B cell (primary cell): ENCODE measurements at regions not wholly inside any gene's neighbourhood (a gene's known extent, or its start where the extent isn't known, plus 50 kb on each side); places are given as distances from the start of the nearest gene placed in this dataset.

Experiments used
- ATAC-seq: fragments of 200-7000 bp; cut with Tn5 transposase; one replicate; pipeline ENCODE4 v1.10.0; 2021; ENCODE audit warnings: low read depth, mild to moderate bottlenecking, moderate number of reproducible peaks, moderate library complexity
- CTCF ChIA-PET: fragments of 350-600 bp; sonication (Branson Sonifier 250); formaldehyde crosslinking; loops from one replicate; lab custom pipeline; 2021; ENCODE audit warnings: antibody characterized with exemption, inconsistent platforms; lab: Charles Lee
- POLR2A ChIA-PET: fragments of 350-600 bp; sonication (Branson Sonifier 250); formaldehyde crosslinking; loops from one replicate; lab custom pipeline; 2021; ENCODE audit warnings: antibody characterized with exemption; lab: Charles Lee
- DNase-seq: peaks from one replicate; pipeline ENCODE4 v3.0.0; 2013
- H2AFZ ChIP-seq: 2 replicates; pipeline ENCODE4 v1.6.1; 2012; ENCODE audit warnings: mild to moderate bottlenecking, low read depth, low read length; ENCODE audit not compliant: insufficient read depth, poor library complexity, severe bottlenecking
- H3K27ac ChIP-seq, 2 donors: 1 replicate in 1 of 2; 2 replicates in 1 of 2; pipeline ENCODE4 v1.5.1; 2012 to 2013; ENCODE audit warnings: low read length in 2 of 2, mild to moderate bottlenecking in 2 of 2, moderate library complexity in 1 of 2
- H3K27me3 ChIP-seq, 4 experiments: fragments of 200-600 bp in 1 of 4; sonication (generic) in 1 of 4; replicated peaks in 1 of 4; 1 replicate in 2 of 4; 2 replicates in 2 of 4; pipeline versions ENCODE4 v1.6.1 to v1.7.0; 2013 to 2016; ENCODE audit warnings: low read length in 3 of 4, mild to moderate bottlenecking in 2 of 4, mixed read lengths in 1 of 4, moderate library complexity in 1 of 4; ENCODE audit not compliant: insufficient read depth in 4 of 4, control insufficient read depth in 3 of 4; ENCODE audit errors: control extremely low read depth in 1 of 4
- H3K36me3 ChIP-seq, 2 experiments: replicated peaks in 1 of 2; 1 replicate in 1 of 2; 2 replicates in 1 of 2; pipeline versions ENCODE4 v1.6.1 to v1.7.1; 2013; ENCODE audit warnings: low read length in 1 of 2; ENCODE audit not compliant: insufficient read depth in 2 of 2, control insufficient read depth in 1 of 2; ENCODE audit errors: control extremely low read depth in 1 of 2, extremely low read depth in 1 of 2
- H3K4me1 ChIP-seq, 2 donors: fragments of 200-600 bp in 1 of 2; sonication (generic) in 1 of 2; 1 replicate in 1 of 2; 2 replicates in 1 of 2; pipeline versions ENCODE4 v1.5.1 to v1.6.1; 2013 to 2017; ENCODE audit warnings: low read length in 2 of 2; ENCODE audit not compliant: control insufficient read depth in 2 of 2, insufficient read depth in 2 of 2
- H3K4me2 ChIP-seq: replicated peaks from 2 replicates; pipeline ENCODE3; 2012; ENCODE audit warnings: mild to moderate bottlenecking, low read depth, low read length; ENCODE audit not compliant: poor library complexity, severe bottlenecking
- H3K4me3 ChIP-seq, 5 experiments: fragments of 200-600 bp in 1 of 5; sonication (generic) in 1 of 5; 1 replicate in 3 of 5; 2 replicates in 2 of 5; pipeline versions ENCODE4 v1.5.1 to v1.7.0; 2011 to 2016; ENCODE audit warnings: low read length in 4 of 5, mild to moderate bottlenecking in 4 of 5, low read depth in 2 of 5, control low read depth in 1 of 5, moderate library complexity in 1 of 5; ENCODE audit not compliant: insufficient read depth in 1 of 5; ENCODE audit errors: control extremely low read depth in 1 of 5, extremely low read depth in 1 of 5
- H3K79me2 ChIP-seq: fragments of 200-600 bp; sonication (generic); one replicate; pipeline ENCODE4 v1.6.0; 2016; ENCODE audit warnings: low read length; ENCODE audit not compliant: control insufficient read depth, insufficient read depth
- H3K9ac ChIP-seq: fragments of 200-600 bp; sonication (generic); 2 replicates; pipeline ENCODE4 v1.6.1; 2017; ENCODE audit warnings: mild to moderate bottlenecking, low read length, moderate library complexity
- H3K9me3 ChIP-seq, 3 donors: one replicate each; pipeline versions ENCODE4 v1.6.1 to v1.7.1; 2013; ENCODE audit warnings: low read length in 2 of 3; ENCODE audit not compliant: control insufficient read depth in 2 of 3, insufficient read depth in 1 of 3; ENCODE audit errors: control extremely low read depth in 1 of 3
- H4K20me1 ChIP-seq: 2 replicates; pipeline ENCODE4 v1.6.0; 2012; ENCODE audit warnings: mild to moderate bottlenecking, low read length; ENCODE audit not compliant: insufficient read depth, control insufficient read depth, poor library complexity, severe bottlenecking
- H3K27ac Mint-ChIP-seq: one replicate; pipeline ENCODE4 v1.8.0; 2021; ENCODE audit warnings: mixed read lengths
- H3K27me3 Mint-ChIP-seq: one replicate; pipeline ENCODE4 v1.8.0; 2021; ENCODE audit warnings: mixed read lengths
- H3K4me1 Mint-ChIP-seq: one replicate; pipeline ENCODE4 v1.8.0; 2021; ENCODE audit warnings: mixed read lengths
- H3K4me3 Mint-ChIP-seq: one replicate; pipeline ENCODE4 v1.8.0; 2021; ENCODE audit warnings: mixed read lengths
- H3K9me3 Mint-ChIP-seq: one replicate; pipeline ENCODE4 v1.8.0; 2022; ENCODE audit warnings: mixed read lengths; ENCODE audit not compliant: insufficient read depth
- CTCF ChIP-seq: fragments of 200-600 bp; IDR thresholded peaks from one replicate; pipeline ENCODE4 v1.8.0; 2022; ENCODE audit warnings: antibody characterized with exemption, mild to moderate bottlenecking
- EZH2 ChIP-seq: IDR thresholded peaks from 2 replicates; pipeline ENCODE4 v1.6.1; 2012; ENCODE audit warnings: borderline replicate concordance, low read depth, mild to moderate bottlenecking, moderate library complexity, low read length; ENCODE audit not compliant: insufficient read depth, poor library complexity, severe bottlenecking
- whole genome bisulfite sequencing: methylation state at CpG from one replicate; pipeline ENCODE4 v1.1.5; 2013; ENCODE audit warnings: missing lambda C conversion rate; ENCODE audit not compliant: insufficient coverage; 5-methylcytosine and 5-hydroxymethylcytosine counted together
- intact Hi-C: fragments of 100-400 bp; cut with micrococcal nuclease; formaldehyde crosslinking; loops from one replicate; pipeline ENCODE4 v1.10.0; 2022

- Histone ChIP-seq H3K36me3 (no peaks in the 10 kb centered on the region), H3K79me2 (no peaks in the 10 kb centered on the region), H3K27me3 (no peaks in the 10 kb centered on the region), H3K4me1 (no peaks in the 10 kb centered on the region), H3K9ac (no peak overlapping the region), H3K4me3 (no peak overlapping the region), H4K20me1 (no peaks in the 10 kb centered on the region), H3K27ac (no peak overlapping the region), H3K9me3 (peaks cover 0 to 1% (median 0%) of the 10 kb centered on the region in 3 donors), H2AFZ (no peak overlapping the region), H3K4me2 (no peak overlapping the region)
- Mint-ChIP-seq H3K4me1 (no peaks in the 10 kb centered on the region), H3K27me3 (no peaks in the 10 kb centered on the region), H3K27ac (no peak overlapping the region), H3K9me3 (no peaks in the 10 kb centered on the region), H3K4me3 (no peak overlapping the region)
- CTCF ChIA-PET: interaction anchor here (0.7 kb wide), 1 partner anchor 479 kb away, joined by 3 read pairs; no protein-coding TSS in a partner anchor
- TF ChIP-seq EZH2: no peak
- no peak for TF ChIP-seq CTCF
- POLR2A ChIA-PET: interaction anchor here (0.6 kb wide), 1 partner anchor 35 kb away, joined by 3 read pairs; no protein-coding TSS in a partner anchor
- DNase-seq (no peak), ATAC-seq (no peak)
- intact Hi-C loops: no loop called here
Measured at GRCh38 chr4:141573678-141574077, 62.7 kb upstream of the IL15 start.

GRCh38 chr4:141575884-141576283, 60.5 kb upstream of the IL15 start:
- H3K4me1 Mint-ChIP-seq: no peaks in the 10 kb centered on the region
- no CpG with 5 or more reads among the region's 4 CpGs for WGBS
- POLR2A ChIA-PET: no interaction called here

More at GRCh38 chr4:141575884-141576283, 60.5 kb upstream of the IL15 start:
- DNase-seq (no peak), ATAC-seq (no peak)
- Mint-ChIP-seq H3K4me3 (no peak overlapping the region), H3K27me3 (no peaks in the 10 kb centered on the region), H3K9me3 (no peaks in the 10 kb centered on the region), H3K27ac (no peak overlapping the region)
- TF ChIP-seq EZH2: no peak
- TF ChIP-seq CTCF: no peak
- H2AFZ ChIP-seq: no peak overlapping the region
- no peak overlapping the region for H3K4me3 ChIP-seq
- no peaks in the 10 kb centered on the region for H3K36me3 ChIP-seq
- H3K27ac ChIP-seq: no peak overlapping the region
- intact Hi-C loops: no loop called here
- no peaks in the 10 kb centered on the region for H4K20me1 ChIP-seq
- H3K9me3 ChIP-seq: peaks cover 0 to 1% (median 0%) of the 10 kb centered on the region in 3 donors
- CTCF ChIA-PET: no interaction called here
- no peaks in the 10 kb centered on the region for H3K4me1 ChIP-seq
- no peak overlapping the region for H3K9ac ChIP-seq
- H3K27me3 ChIP-seq: no peaks in the 10 kb centered on the region
- H3K79me2 ChIP-seq: no peaks in the 10 kb centered on the region
- H3K4me2 ChIP-seq: no peak overlapping the region
